HG03469 (cell line): ENCODE measurements at regions not wholly inside any gene's neighbourhood (a gene's known extent, or its start where the extent isn't known, plus 50 kb on each side); places are given as distances from the start of the nearest gene placed in this dataset.

Experiments
- ATAC-seq: cut with Tn5 transposase; IDR thresholded peaks from one replicate; pipeline ENCODE4 v1.9.1; 2021; ENCODE audit warnings: mild to moderate bottlenecking, moderate library complexity, moderate number of reproducible peaks; ENCODE audit not compliant: unreplicated experiment

DNA sequence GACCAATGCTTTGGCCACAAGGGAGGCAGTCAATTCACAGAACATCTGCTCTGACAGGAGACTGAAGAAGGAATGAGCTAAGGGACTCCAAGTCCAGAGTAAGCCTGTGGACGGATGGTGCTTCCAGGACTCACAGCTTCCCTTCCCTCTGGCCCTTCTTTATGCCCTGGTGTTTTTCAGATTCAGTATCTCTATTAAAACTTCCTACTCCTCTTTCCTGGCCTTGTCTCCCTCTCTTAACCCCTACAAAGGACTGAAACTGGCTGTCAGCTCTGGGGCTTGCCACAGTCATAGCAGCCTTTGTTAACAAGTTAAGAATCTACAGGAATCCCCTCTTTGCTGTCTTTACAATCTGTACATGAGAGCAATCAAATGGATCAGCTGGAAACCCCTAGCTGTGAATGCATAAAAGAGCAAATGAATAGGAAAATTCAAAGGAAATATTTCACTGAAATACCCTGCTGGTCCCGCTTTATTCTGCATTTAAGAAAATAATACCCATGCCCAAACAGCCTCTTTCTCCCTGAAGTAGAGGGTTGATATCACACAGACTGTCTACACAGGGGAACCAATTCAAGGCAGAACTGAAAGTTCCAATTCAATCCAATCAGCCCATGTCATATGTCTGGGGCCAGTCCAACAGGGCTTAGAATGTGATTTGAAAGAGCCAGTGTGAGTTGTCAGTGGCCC lies 192.3 kb downstream of the MZT1 start:
- no peak for ATAC-seq

DNA sequence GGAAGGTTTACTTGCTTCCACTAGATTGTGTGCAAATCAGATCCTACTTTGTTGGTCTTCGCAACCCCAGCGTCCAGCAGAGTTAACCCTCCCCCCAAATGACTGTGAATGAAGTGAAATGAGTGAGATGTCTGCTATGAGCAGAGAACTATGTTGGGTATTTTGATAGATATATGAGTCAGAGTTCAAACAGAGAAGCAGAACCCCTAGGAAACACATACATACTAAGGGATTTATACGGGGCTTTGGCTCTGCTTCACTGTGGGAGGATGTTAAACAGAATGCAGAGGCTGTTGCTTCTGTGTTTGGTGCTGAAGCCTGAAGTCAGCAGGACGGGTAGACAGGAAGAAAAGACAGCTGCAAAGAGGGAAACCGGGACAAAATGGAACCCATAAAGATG lies 197.0 kb downstream of the MZT1 start:
- no peak for ATAC-seq

- no peak for ATAC-seq
Measured at GRCh38 chr13:72527333-72527732, 200.1 kb downstream of the MZT1 start.

GRCh38 chr13:72523593-72523992 lies 203.8 kb downstream of the MZT1 start:
- ATAC-seq = no peak

- ATAC-seq = no peak
Measured at GRCh38 chr13:72523049-72523448, 204.4 kb downstream of the MZT1 start.

DNA sequence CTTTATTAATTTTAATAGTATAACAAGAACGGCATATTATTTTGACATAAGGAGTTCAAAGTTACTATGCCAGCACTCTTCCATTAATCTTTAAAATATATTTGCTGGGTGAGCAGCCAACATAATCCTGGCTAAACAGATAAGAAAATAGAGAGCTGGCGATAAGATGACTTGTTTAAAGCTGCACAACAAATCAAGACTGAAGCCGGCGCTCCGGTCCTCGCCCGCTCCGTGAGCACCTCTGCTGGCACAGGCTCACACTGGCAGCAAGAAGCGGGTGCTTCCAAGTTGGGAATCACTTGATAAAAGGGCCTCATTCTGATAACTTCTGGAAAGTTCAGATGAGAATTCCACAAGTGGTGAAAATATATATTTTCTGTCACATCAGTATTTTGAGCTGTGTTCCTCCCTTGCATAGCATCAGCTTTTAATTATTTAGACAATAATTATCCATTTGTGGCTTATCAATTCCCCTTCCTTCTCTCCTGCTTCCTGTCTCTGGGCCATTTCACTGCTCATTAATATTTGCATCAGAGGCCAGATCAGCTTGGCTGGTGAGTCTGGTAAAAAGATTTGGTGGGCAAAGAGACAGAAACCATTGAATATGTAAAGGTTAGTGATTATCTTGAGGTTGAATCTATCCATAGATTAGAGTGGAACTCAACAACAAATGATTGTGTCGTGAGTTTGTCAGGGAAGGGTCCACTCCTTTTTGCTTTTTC lies 205.3 kb downstream of the MZT1 start:
- ATAC-seq = no peak

DNA sequence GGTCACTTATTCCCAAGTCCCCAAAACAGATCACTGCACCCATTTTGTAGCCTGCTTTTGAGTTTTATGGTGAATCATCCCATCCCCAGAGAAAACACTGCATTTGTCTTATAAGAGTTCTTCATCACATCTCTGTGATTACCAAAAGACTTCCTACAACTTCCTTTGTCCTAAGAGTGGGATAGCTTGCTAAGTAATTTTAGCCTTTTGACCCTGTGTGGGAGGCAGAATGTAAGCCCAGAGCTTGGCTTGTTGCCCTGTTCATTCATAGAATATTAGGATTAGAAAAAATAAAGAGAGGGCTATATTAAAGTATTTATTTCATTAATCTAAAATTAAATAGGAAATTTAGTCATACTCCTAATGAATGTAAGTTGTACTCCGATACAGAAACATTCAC lies 213.3 kb downstream of the MZT1 start:
- no peak for ATAC-seq

- ATAC-seq = no peak
Measured at GRCh38 chr13:72508392-72508791, 219.0 kb downstream of the MZT1 start.

GRCh38 chr13:72507416-72508199 lies 219.8 kb downstream of the MZT1 start:
- no peak for ATAC-seq

DNA sequence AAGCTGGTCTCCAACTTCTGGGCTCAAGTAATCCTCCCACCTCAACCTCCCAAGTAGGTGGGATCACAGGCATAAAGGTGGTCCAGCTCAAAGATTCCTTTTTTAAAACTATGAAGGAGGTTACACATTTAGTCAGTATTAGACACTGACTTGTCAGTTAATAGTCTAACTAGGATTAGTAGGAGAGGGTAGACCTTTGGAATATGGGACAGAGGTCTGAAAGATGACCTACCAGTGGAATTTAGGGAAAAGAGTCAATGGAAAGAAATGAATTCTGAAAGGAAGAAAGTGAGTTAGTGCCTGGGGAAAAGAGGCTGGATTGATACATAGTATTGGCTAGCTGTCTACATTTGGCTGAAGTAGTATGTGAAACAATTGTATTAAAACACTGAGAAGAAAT lies 220.7 kb downstream of the MZT1 start:
- no peak for ATAC-seq

DNA sequence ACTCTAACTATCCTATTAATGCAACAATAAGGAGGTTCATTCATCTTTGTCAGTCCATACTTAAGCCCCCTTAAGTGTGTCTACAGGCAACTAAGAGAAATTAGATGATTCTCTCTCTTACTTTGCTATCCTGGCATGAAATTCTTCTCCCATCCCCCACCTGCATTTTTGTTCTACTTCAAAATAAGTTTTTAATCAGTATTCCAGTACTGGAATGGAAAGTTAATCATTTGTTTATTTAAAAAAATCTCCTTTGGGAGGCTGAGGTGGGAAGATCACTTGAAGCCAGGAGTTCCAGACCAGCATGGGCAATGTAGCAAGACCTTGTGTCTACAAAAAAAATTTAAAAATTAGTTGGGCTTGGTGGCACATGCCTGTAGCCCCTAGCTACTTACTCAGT lies 222.1 kb downstream of the MZT1 start:
- ATAC-seq = no peak

DNA sequence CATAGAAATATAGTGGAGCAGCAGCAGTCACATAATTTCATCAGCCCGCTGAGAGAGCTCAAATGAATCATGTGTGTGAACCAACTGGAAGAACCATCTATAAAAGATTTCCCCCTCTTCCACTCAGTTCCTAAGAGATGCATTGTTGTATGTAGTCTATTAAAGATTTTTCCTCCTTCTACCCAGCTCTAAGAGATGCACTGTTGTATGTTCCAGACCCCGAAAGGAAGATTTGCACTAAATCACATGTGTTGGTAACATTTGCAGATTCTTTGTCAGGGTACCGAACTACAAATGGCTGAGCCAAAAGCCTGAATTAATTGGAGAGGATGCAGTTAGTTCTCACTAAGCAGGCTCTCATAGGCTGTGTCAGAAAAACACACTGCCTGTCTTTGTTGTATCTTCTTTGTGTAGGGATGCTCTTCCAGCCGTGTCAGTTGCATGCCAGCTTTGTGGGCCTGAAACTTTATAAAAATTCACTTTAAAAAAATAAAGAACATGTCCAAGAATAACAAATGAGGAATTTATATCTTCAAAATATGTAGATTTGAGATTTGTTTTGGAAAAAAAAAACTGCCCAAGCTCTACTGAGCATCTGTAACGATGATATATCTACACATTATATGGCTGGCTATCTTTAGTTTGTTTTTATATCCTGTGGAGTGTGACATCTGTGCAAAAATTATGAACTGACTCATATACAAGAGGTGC lies 223.1 kb downstream of the MZT1 start:
- ATAC-seq = no peak

GRCh38 chr13:72500851-72501250 lies 226.6 kb downstream of the MZT1 start:
- no peak for ATAC-seq

GRCh38 chr13:72495681-72496080 lies 231.7 kb downstream of the MZT1 start:
- ATAC-seq = no peak

DNA sequence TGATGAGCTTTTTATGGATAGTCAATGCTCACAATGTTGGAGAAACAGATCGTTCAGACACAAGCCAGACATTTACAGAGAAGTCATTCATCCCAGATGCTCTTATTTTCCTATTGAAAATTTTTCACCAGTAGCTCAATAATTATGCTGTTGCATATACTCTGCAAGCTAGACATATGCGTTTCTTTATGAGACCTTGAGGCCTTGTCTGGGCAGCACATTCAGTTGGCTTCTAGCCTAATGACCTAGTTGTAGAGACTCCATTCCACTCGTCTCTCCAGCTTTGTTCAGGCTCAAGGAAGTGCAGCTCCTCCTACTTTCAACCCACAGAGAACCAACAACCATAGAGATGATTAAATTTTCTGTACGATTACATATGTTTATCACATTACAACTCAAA lies 237.7 kb downstream of the MZT1 start:
- ATAC-seq = no peak

DNA sequence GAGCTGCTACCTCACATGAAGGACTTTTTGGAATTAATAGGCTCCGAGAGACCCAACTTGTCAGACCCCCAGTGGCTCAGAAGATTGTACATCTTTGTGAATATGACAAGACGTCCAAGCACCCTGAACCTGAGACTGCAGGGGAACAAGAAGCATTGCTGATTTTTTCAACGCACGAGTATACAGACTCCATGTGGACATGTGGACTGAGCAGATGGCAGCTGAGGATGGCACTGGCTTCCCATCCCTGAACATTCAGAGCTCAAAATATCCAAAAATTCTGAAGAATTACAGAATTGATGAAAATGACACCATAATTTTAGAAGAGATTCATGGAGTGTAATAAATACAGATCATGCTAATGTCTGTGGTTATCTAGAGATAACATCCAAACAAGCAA lies 254.1 kb downstream of the MZT1 start:
- no peak for ATAC-seq

DNA sequence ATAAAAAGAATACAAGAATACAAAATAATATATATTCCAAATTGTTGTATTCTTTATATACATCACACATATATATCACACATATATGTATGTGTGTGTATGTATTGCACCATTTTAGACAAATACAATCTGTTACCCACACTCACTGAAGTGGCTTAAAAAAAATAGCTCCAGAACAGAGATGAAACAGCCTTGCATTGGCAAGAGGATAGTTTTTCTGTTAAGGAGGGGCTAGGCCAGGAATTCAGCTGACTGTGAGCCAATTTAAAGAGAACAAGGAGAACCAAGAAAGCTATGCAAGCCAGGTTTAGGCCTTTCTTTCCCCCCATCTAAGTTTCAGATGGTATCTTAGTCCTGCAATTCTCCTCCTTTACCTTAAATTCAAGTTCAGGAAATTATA lies 257.5 kb downstream of the MZT1 start:
- ATAC-seq = no peak

- no peak for ATAC-seq
Measured at GRCh38 chr13:72463561-72463960, 263.9 kb downstream of the MZT1 start.

DNA sequence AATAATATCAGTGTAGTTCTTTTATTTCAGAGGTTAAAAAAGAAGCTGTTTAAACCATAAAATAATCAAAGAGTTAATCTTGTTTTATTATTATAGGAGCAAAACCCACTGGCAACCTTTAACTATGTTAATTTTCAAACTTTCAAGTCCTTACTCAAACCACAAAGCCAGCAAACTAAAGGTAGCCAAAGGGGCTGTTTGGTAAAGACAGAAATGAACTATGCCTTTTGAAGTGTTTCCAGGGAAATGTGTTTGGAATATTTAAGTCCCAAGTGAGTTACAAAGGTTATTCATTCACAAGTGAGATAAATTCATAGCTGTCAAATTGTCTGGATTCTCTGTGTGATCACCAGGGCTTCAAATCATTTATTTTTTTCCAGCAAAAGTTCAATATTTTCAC lies 264.7 kb downstream of the MZT1 start:
- ATAC-seq = no peak

GRCh38 chr13:72462166-72462565 lies 265.3 kb downstream of the MZT1 start:
- no peak for ATAC-seq

DNA sequence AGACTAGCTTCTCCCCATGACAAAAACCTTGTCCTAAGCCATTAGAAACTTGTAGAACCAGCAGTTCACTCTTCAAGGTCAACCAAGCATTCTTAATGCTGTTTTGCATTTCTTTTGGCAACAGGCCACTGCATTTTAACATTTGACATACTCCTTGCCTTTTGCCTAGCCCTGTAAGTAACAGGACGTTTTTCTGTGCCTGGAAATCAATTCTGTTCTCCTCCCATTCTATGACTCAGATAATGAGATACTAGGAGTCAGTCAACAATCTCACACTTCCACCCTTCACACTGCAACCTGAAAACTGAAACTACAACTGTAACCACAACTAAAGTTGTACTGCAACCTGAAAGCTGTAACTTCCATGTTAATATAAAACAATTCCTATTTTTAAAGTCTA lies 268.7 kb downstream of the MZT1 start:
- no peak for ATAC-seq
